GM13976 (cell line): ENCODE measurements at regions not wholly inside any gene's neighbourhood (a gene's known extent, or its start where the extent isn't known, plus 50 kb on each side); places are given as distances from the start of the nearest gene placed in this dataset.
"Not testable (repeated sequence)": the region's sequence is repeated elsewhere in the genome, so short reads cannot be mapped to it uniquely, and the experiment has no call there.

ENCODE experiments used
- DNase-seq: peaks from one replicate; pipeline ENCODE4 v3.0.0; 2012; ENCODE audit warnings: low spot score
- in situ Hi-C: fragments of 300-500 bp; cut with MboI; formaldehyde crosslinking; loops from one replicate; pipeline ENCODE4 v1.12.0; 2022; ENCODE audit warnings: low sequenced_read_pairs, mixed read lengths, inconsistent platforms; ENCODE audit not compliant: unreplicated experiment
- TF ChIP-seq, protein P1 (sequence below): IDR thresholded peaks from 2 replicates; pipeline ENCODE4 v1.5.1; 2012; ENCODE audit warnings: borderline replicate concordance, mild to moderate bottlenecking; ENCODE audit not compliant: insufficient read depth; ENCODE audit errors: extremely low read depth, missing control alignments, control extremely low read depth

DNA sequence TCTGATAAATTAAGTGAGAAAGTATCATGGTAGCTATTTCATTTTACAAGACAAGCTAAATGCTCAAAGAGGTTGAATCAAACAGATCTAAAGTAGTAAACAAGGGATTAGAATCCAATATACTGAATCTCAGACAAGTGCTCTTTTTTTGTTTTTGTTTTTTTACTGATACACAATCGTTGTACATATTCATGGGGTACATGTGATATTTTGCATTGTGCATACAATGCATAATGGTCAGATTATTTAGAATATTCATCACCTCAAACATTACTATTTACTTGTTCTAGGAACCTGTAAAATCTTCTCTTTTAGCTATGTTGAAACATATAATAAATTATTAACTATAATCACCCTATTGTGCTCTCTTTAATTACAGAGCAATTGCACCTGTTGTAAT lies 57.0 kb upstream of the HCRTR2 start:
- TF ChIP-seq, protein P1, sequence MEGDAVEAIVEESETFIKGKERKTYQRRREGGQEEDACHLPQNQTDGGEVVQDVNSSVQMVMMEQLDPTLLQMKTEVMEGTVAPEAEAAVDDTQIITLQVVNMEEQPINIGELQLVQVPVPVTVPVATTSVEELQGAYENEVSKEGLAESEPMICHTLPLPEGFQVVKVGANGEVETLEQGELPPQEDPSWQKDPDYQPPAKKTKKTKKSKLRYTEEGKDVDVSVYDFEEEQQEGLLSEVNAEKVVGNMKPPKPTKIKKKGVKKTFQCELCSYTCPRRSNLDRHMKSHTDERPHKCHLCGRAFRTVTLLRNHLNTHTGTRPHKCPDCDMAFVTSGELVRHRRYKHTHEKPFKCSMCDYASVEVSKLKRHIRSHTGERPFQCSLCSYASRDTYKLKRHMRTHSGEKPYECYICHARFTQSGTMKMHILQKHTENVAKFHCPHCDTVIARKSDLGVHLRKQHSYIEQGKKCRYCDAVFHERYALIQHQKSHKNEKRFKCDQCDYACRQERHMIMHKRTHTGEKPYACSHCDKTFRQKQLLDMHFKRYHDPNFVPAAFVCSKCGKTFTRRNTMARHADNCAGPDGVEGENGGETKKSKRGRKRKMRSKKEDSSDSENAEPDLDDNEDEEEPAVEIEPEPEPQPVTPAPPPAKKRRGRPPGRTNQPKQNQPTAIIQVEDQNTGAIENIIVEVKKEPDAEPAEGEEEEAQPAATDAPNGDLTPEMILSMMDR, result no peak
- no peak for DNase-seq
- in situ Hi-C loops, result no loop called here

DNA sequence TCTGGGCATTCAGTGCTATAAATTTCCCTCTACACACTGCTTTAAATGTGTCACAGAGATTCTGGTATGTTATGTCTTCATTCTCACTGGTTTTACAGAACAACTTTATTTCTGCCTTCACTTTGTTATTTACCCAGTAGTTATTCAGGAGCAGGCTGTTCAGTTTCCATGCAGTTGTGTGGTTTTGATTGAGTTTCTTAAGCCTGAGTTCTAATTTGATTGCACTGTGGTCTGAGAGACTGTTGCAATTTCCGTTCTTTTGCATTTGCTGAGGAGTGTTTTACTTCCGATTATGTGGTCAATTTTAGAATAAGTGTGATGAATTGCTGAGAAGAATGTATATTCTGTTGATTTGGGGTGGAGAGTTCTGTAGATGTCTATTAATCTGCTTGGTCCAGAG lies 50.1 kb upstream of the HCRTR2 start:
- in situ Hi-C loops, DNase-seq: not testable (repeated sequence)
